ENCODE measurements at regions not wholly inside any gene's neighbourhood (a gene's known extent, or its start where the extent isn't known, plus 50 kb on each side); places are given as distances from the start of the nearest gene placed in this dataset.
"Not testable (repeated sequence)": the region's sequence is repeated elsewhere in the genome, so short reads cannot be mapped to it uniquely, and the experiment has no call there.

GRCh38 chr17:20703781-20704180 lies 124.3 kb downstream of the CDRT15L2 start:
- Histone ChIP-seq H3K27ac (ENCODE audit: low read depth in 1 of 2, low read length in 2 of 2) (no peak overlapping the region), H3K27me3 (ENCODE audit: control insufficient read depth in 1 of 2, insufficient read depth in 2 of 2, low read length in 2 of 2) (no peaks in the 10 kb centered on the region), H3K4me3 (ENCODE audit: low read length) (no peak overlapping the region), H3K36me3 (ENCODE audit: insufficient read depth, low read length) (no peaks in the 10 kb centered on the region), H3K9me3 (ENCODE audit: control insufficient read depth in 1 of 2, insufficient read depth in 1 of 2, low read length in 2 of 2) (no peaks in the 10 kb centered on the region), H3K4me1 (ENCODE audit: insufficient read depth, low read length) (peaks cover 4% of the 10 kb centered on the region)
- H3K36me3 Mint-ChIP-seq (ENCODE audit: low read depth), result no peaks in the 10 kb centered on the region
- TF ChIP-seq CTCF (IDR thresholded peaks at IDR 0.05), result no peak
- peaks cover 13% of the 10 kb centered on the region for H3K4me1 Mint-ChIP-seq (ENCODE audit: low read depth)
- ChIA-PET CTCF (no interaction called here), POLR2A (no interaction called here)
- DNase-seq (no peak), ATAC-seq (ENCODE audit: poor library complexity) (no peak)
- intact Hi-C loops (cut with DNase I, micrococcal nuclease), result no loop called here
- H3K4me3 Mint-ChIP-seq, result no peak overlapping the region
- H3K27me3 Mint-ChIP-seq, result no peaks in the 10 kb centered on the region
- no peak overlapping the region for H3K27ac Mint-ChIP-seq
- H3K9me3 Mint-ChIP-seq, result no peaks in the 10 kb centered on the region

- POLR2A ChIA-PET, H3K27me3 Mint-ChIP-seq, CTCF ChIA-PET: not testable (repeated sequence)
Measured at GRCh38 chr17:20705186-20705585, 125.7 kb downstream of the CDRT15L2 start.

GRCh38 chr17:20706751-20707373 lies 127.3 kb downstream of the CDRT15L2 start:
- Histone ChIP-seq H3K4me3 (ENCODE audit: low read length) (no peak overlapping the region), H3K27me3 (ENCODE audit: control insufficient read depth in 1 of 2, insufficient read depth in 2 of 2, low read length in 2 of 2) (no peaks in the 10 kb centered on the region), H3K9me3 (ENCODE audit: control insufficient read depth in 1 of 2, insufficient read depth in 1 of 2, low read length in 2 of 2) (no peaks in the 10 kb centered on the region), H3K36me3 (ENCODE audit: insufficient read depth, low read length) (no peaks in the 10 kb centered on the region), H3K4me1 (ENCODE audit: insufficient read depth, low read length) (no peaks in the 10 kb centered on the region), H3K27ac (ENCODE audit: low read depth in 1 of 2, low read length in 2 of 2) (no peak overlapping the region)
- Mint-ChIP-seq H3K27ac (no peak overlapping the region), H3K9me3 (no peaks in the 10 kb centered on the region), H3K27me3 (no peaks in the 10 kb centered on the region), H3K4me1 (ENCODE audit: low read depth) (no peaks in the 10 kb centered on the region), H3K4me3 (no peak overlapping the region), H3K36me3 (ENCODE audit: low read depth) (no peaks in the 10 kb centered on the region)
- DNase-seq (no peak), ATAC-seq (ENCODE audit: poor library complexity) (no peak)
- POLR2A ChIA-PET, result interaction anchor here (1.2 kb wide), 1 partner anchor 8 kb away, joined by 3 read pairs; no protein-coding TSS in a partner anchor
- TF ChIP-seq CTCF (IDR thresholded peaks at IDR 0.05), result no peak
- intact Hi-C loops (cut with DNase I, micrococcal nuclease), result no loop called here
- CTCF ChIA-PET, result no interaction called here

More at GRCh38 chr17:20705186-20705585, 125.7 kb downstream of the CDRT15L2 start:
- ATAC-seq (ENCODE audit: poor library complexity); H3K4me3 Mint-ChIP-seq; H3K27ac Mint-ChIP-seq; H3K27me3 ChIP-seq (ENCODE audit: control insufficient read depth in 1 of 2, insufficient read depth in 2 of 2, low read length in 2 of 2); H3K36me3 Mint-ChIP-seq (ENCODE audit: low read depth); H3K9me3 Mint-ChIP-seq; H3K9me3 ChIP-seq (ENCODE audit: control insufficient read depth in 1 of 2, insufficient read depth in 1 of 2, low read length in 2 of 2); H3K4me3 ChIP-seq (ENCODE audit: low read length); H3K4me1 Mint-ChIP-seq (ENCODE audit: low read depth); H3K27ac ChIP-seq (ENCODE audit: low read depth in 1 of 2, low read length in 2 of 2); H3K36me3 ChIP-seq (ENCODE audit: insufficient read depth, low read length); DNase-seq; H3K4me1 ChIP-seq (ENCODE audit: insufficient read depth, low read length); intact Hi-C loops (cut with DNase I, micrococcal nuclease): not testable (repeated sequence)

GRCh38 chr17:20708821-20709220 lies 129.3 kb downstream of the CDRT15L2 start:
- CTCF ChIA-PET; H3K4me3 Mint-ChIP-seq; H3K36me3 ChIP-seq (ENCODE audit: insufficient read depth, low read length); H3K4me1 ChIP-seq (ENCODE audit: insufficient read depth, low read length); DNase-seq; H3K27ac ChIP-seq (ENCODE audit: low read depth in 1 of 2, low read length in 2 of 2); H3K9me3 ChIP-seq (ENCODE audit: control insufficient read depth in 1 of 2, insufficient read depth in 1 of 2, low read length in 2 of 2); H3K36me3 Mint-ChIP-seq (ENCODE audit: low read depth); H3K27me3 Mint-ChIP-seq; intact Hi-C loops (cut with DNase I, micrococcal nuclease); POLR2A ChIA-PET; H3K9me3 Mint-ChIP-seq; H3K27ac Mint-ChIP-seq; H3K4me1 Mint-ChIP-seq (ENCODE audit: low read depth); H3K27me3 ChIP-seq (ENCODE audit: control insufficient read depth in 1 of 2, insufficient read depth in 2 of 2, low read length in 2 of 2); ATAC-seq (ENCODE audit: poor library complexity); H3K4me3 ChIP-seq (ENCODE audit: low read length): not testable (repeated sequence)

GRCh38 chr17:20716481-20716880 lies 137.0 kb downstream of the CDRT15L2 start:
- H3K27ac Mint-ChIP-seq; H3K4me3 ChIP-seq (ENCODE audit: low read length); H3K27me3 ChIP-seq (ENCODE audit: control insufficient read depth in 1 of 2, insufficient read depth in 2 of 2, low read length in 2 of 2); H3K36me3 Mint-ChIP-seq (ENCODE audit: low read depth); ATAC-seq (ENCODE audit: poor library complexity); H3K9me3 ChIP-seq (ENCODE audit: control insufficient read depth in 1 of 2, insufficient read depth in 1 of 2, low read length in 2 of 2); POLR2A ChIA-PET; H3K9me3 Mint-ChIP-seq; CTCF ChIA-PET; DNase-seq; H3K4me1 Mint-ChIP-seq (ENCODE audit: low read depth); H3K4me3 Mint-ChIP-seq; intact Hi-C loops (cut with DNase I, micrococcal nuclease); H3K27ac ChIP-seq (ENCODE audit: low read depth in 1 of 2, low read length in 2 of 2); H3K27me3 Mint-ChIP-seq; H3K4me1 ChIP-seq (ENCODE audit: insufficient read depth, low read length); H3K36me3 ChIP-seq (ENCODE audit: insufficient read depth, low read length): not testable (repeated sequence)

All from CD4-positive, alpha-beta T cell (primary cell).